KMS-11 (cell line): ENCODE measurements at regions not wholly inside any gene's neighbourhood (a gene's known extent, or its start where the extent isn't known, plus 50 kb on each side); places are given as distances from the start of the nearest gene placed in this dataset.

Experiments
- H2AFZ ChIP-seq: fragments of 200-600 bp; sonication (generic); 2 replicates; pipeline ENCODE4 v1.6.1; 2016; ENCODE audit warnings: antibody characterized with exemption, mixed run types, low read depth
- H3K27ac ChIP-seq: fragments of 200-600 bp; sonication (generic); 2 replicates; pipeline ENCODE4 v1.6.1; 2016; ENCODE audit warnings: mild to moderate bottlenecking, mixed run types
- H3K27me3 ChIP-seq: fragments of 200-600 bp; sonication (generic); 2 replicates; pipeline ENCODE4 v1.6.1; 2017; ENCODE audit warnings: mild to moderate bottlenecking, low read depth, mixed run types, moderate library complexity; ENCODE audit not compliant: insufficient read depth
- H3K36me3 ChIP-seq: fragments of 200-600 bp; sonication (generic); 2 replicates; pipeline ENCODE4 v1.6.1; 2017; ENCODE audit warnings: mild to moderate bottlenecking, mixed run types; ENCODE audit not compliant: insufficient read depth
- H3K4me1 ChIP-seq: fragments of 200-600 bp; sonication (generic); 2 replicates; pipeline ENCODE4 v1.6.1; 2016; ENCODE audit warnings: mild to moderate bottlenecking, low read depth, mixed run types; ENCODE audit not compliant: poor library complexity, severe bottlenecking
- H3K4me2 ChIP-seq: fragments of 200-600 bp; sonication (generic); 2 replicates; pipeline ENCODE4 v1.7.0; 2016; ENCODE audit warnings: mild to moderate bottlenecking, mixed run types
- H3K4me3 ChIP-seq: fragments of 200-600 bp; sonication (generic); IDR thresholded peaks from 2 replicates; pipeline ENCODE4 v1.6.1; 2017; ENCODE audit warnings: low read depth, low read length, mixed read lengths; ENCODE audit not compliant: insufficient read depth
- H3K79me2 ChIP-seq: fragments of 200-600 bp; sonication (generic); 2 replicates; pipeline ENCODE4 v1.6.1; 2016; ENCODE audit warnings: low read depth, mixed run types; ENCODE audit not compliant: insufficient read depth
- H3K9ac ChIP-seq: fragments of 200-600 bp; sonication (generic); 2 replicates; pipeline ENCODE4 v1.6.1; 2016; ENCODE audit warnings: mild to moderate bottlenecking, mixed run types
- H4K20me1 ChIP-seq: fragments of 200-600 bp; sonication (generic); 2 replicates; pipeline ENCODE4 v1.6.1; 2016; ENCODE audit warnings: mild to moderate bottlenecking, mixed run types; ENCODE audit not compliant: insufficient read depth
- TF ChIP-seq, protein P1 (sequence below): fragments of 200-600 bp; sonication (generic); conservative IDR thresholded peaks from 2 replicates; pipeline ENCODE4 v1.6.1; 2017; ENCODE audit warnings: low read depth, mild to moderate bottlenecking, antibody characterized with exemption, low read length, moderate library complexity, mixed read lengths

DNA sequence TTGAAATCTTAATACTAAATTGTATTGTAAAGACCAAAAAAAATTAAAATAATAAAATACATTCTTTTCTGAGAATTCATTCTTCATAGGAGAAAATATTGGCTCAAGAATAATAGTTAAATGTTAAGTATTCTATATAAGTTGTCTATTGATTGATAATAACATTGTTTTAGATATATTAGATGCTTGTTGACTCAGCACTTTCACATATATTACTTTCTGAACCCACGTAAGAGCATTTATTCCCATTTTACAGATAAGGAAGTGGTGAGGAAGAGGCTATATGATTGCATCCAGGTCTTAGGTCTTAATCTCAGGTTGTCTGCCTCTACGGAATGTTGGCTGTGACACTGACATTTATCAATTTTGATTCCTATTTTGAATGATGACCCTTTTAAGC is 898.8 kb downstream of the TTLL7 start:
- TF ChIP-seq, protein P1, sequence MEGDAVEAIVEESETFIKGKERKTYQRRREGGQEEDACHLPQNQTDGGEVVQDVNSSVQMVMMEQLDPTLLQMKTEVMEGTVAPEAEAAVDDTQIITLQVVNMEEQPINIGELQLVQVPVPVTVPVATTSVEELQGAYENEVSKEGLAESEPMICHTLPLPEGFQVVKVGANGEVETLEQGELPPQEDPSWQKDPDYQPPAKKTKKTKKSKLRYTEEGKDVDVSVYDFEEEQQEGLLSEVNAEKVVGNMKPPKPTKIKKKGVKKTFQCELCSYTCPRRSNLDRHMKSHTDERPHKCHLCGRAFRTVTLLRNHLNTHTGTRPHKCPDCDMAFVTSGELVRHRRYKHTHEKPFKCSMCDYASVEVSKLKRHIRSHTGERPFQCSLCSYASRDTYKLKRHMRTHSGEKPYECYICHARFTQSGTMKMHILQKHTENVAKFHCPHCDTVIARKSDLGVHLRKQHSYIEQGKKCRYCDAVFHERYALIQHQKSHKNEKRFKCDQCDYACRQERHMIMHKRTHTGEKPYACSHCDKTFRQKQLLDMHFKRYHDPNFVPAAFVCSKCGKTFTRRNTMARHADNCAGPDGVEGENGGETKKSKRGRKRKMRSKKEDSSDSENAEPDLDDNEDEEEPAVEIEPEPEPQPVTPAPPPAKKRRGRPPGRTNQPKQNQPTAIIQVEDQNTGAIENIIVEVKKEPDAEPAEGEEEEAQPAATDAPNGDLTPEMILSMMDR = no peak
- no peaks in the 10 kb centered on the region for H3K79me2 ChIP-seq
- no peaks in the 10 kb centered on the region for H3K36me3 ChIP-seq
- no peak overlapping the region for H3K27ac ChIP-seq
- no peaks in the 10 kb centered on the region for H4K20me1 ChIP-seq
- no peak overlapping the region for H3K4me2 ChIP-seq
- H3K4me1 ChIP-seq = no peaks in the 10 kb centered on the region
- H3K9ac ChIP-seq = no peak overlapping the region
- H3K27me3 ChIP-seq = no peaks in the 10 kb centered on the region
- no peak overlapping the region for H2AFZ ChIP-seq
- H3K4me3 ChIP-seq = no peak overlapping the region

- Histone ChIP-seq H3K27ac (no peak overlapping the region), H3K36me3 (no peaks in the 10 kb centered on the region), H3K4me2 (no peak overlapping the region), H3K4me3 (no peak overlapping the region), H3K4me1 (no peaks in the 10 kb centered on the region), H2AFZ (no peak overlapping the region), H3K27me3 (no peaks in the 10 kb centered on the region), H4K20me1 (no peaks in the 10 kb centered on the region), H3K9ac (no peak overlapping the region), H3K79me2 (no peaks in the 10 kb centered on the region)
- TF ChIP-seq, protein P1 = no peak
Measured at GRCh38 chr1:83098791-83099190, 900.1 kb downstream of the TTLL7 start.

DNA sequence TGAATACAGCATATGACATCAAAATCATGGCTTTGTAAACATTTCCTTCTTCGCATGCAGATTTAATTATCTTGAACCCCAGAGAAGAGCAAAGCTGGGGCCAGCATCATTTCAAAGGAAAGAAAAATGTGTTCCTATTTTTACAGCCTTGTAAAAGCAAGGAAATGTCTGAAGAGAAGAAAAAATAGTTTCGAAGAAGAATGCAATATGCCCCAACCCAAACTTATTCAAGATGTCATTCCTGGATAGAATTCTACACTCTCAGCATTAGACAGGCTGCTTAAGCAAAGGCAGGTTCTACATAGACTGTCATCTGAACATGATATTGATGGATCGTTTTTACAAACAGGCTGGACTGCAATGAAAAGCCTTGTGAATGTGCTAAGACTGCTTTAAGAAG is 900.8 kb downstream of the TTLL7 start:
- Histone ChIP-seq H3K4me2 (no peak overlapping the region), H3K27me3 (no peaks in the 10 kb centered on the region), H4K20me1 (no peaks in the 10 kb centered on the region), H3K9ac (no peak overlapping the region), H2AFZ (no peak overlapping the region), H3K36me3 (no peaks in the 10 kb centered on the region), H3K27ac (no peak overlapping the region), H3K4me3 (no peak overlapping the region), H3K79me2 (no peaks in the 10 kb centered on the region), H3K4me1 (no peaks in the 10 kb centered on the region)
- TF ChIP-seq, protein P1 = no peak

- H3K27ac ChIP-seq = no peak overlapping the region
- no peaks in the 10 kb centered on the region for H3K27me3 ChIP-seq
- H3K4me1 ChIP-seq = no peaks in the 10 kb centered on the region
- H3K4me3 ChIP-seq = no peak overlapping the region
- TF ChIP-seq, protein P1 = no peak
- H4K20me1 ChIP-seq = no peaks in the 10 kb centered on the region
- no peak overlapping the region for H3K9ac ChIP-seq
- no peak overlapping the region for H2AFZ ChIP-seq
- H3K36me3 ChIP-seq = no peaks in the 10 kb centered on the region
- H3K79me2 ChIP-seq = no peaks in the 10 kb centered on the region
- H3K4me2 ChIP-seq = no peak overlapping the region
Measured at GRCh38 chr1:83097715-83098114, 901.2 kb downstream of the TTLL7 start.
